ENCODE measurements at regions not wholly inside any gene's neighbourhood (a gene's known extent, or its start where the extent isn't known, plus 50 kb on each side); places are given as distances from the start of the nearest gene placed in this dataset.
A peak's percentile ranks its signal among the peaks of the same experiment; 100 is the strongest.

DNA sequence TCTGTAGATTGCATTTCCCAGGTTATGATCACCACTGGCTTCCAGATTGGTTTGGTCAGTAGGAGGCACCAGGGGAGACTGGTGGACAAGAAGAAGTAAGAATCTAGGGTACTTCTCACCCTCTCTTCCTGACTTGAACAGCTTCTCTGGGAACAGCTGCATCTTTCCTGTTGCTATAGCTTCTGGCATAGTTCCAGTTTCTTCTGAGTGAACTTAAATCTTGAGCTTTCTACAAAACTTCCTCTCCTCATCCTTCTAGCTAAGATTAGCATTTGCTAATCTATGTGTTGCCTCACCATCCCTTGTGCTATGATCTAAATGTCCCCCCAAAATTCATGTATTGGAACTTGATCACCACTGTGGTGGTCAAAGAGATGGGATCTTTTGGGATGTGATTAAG, 724.6 kb downstream of the UTRN start:
- ChIA-PET POLR2A (no interaction called here), CTCF (interaction anchor here (0.5 to 1.0 kb wide), 2 partner anchors 226 to 424 kb away, joined by 3 to 5 read pairs; no protein-coding TSS in a partner anchor)
- no peak for DNase-seq (ENCODE audit: low read depth, low spot score)
- no peaks in the 10 kb centered on the region for H3K27me3 ChIP-seq (ENCODE audit: control insufficient read depth, insufficient read depth, low read length)
- no peak overlapping the region for H3K4me3 ChIP-seq (ENCODE audit: low read depth, low read length)
- no peaks in the 10 kb centered on the region for H3K9me3 ChIP-seq (ENCODE audit: control insufficient read depth, insufficient read depth, low read length)
- TF ChIP-seq, protein P1, sequence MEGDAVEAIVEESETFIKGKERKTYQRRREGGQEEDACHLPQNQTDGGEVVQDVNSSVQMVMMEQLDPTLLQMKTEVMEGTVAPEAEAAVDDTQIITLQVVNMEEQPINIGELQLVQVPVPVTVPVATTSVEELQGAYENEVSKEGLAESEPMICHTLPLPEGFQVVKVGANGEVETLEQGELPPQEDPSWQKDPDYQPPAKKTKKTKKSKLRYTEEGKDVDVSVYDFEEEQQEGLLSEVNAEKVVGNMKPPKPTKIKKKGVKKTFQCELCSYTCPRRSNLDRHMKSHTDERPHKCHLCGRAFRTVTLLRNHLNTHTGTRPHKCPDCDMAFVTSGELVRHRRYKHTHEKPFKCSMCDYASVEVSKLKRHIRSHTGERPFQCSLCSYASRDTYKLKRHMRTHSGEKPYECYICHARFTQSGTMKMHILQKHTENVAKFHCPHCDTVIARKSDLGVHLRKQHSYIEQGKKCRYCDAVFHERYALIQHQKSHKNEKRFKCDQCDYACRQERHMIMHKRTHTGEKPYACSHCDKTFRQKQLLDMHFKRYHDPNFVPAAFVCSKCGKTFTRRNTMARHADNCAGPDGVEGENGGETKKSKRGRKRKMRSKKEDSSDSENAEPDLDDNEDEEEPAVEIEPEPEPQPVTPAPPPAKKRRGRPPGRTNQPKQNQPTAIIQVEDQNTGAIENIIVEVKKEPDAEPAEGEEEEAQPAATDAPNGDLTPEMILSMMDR (IDR thresholded peaks at IDR 0.05; ENCODE audit: low read depth, low read length) = no peak
- H3K27ac ChIP-seq (ENCODE audit: low read depth, low read length) = no peak overlapping the region

DNA sequence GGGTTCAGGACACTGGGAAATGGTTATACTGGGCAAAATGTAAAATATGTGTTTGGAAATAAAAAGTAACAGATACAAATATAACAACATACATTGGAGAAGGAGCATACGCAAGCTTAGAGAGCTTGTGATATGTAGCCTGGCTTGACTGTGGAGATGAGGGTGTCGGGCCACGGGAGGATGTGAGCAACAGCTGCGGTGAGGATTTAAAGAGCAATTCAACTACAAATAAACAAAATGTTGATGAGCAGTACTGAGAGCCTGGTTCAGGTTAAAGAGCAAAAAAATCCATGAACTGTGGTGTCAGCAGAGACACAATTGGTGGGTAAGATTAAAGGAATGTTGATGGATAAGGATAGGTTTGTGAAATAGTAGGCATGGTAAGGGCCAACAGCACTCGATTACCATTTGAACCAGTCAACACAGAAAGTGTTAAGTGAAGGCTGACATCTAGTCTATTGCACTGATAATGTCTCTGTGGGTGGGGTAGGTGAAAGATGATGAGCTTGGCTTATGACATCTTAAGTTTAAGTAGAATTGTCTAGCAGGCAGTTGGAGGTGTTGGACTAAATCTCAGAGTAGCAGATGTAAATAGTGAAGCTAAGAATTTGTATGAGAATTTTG, 723.2 kb downstream of the EPM2A start:
- ChIA-PET POLR2A (no interaction called here), CTCF (interaction anchor here (0.9 kb wide), 1 partner anchor 622 kb away, joined by 3 read pairs; no protein-coding TSS in a partner anchor)
- Histone ChIP-seq H3K4me3 (ENCODE audit: low read depth, low read length) (no peak overlapping the region), H3K27me3 (ENCODE audit: control insufficient read depth, insufficient read depth, low read length) (no peaks in the 10 kb centered on the region), H3K9me3 (ENCODE audit: control insufficient read depth, insufficient read depth, low read length) (no peaks in the 10 kb centered on the region), H3K27ac (ENCODE audit: low read depth, low read length) (no peak overlapping the region)
- DNase-seq (ENCODE audit: low read depth, low spot score) = no peak
- TF ChIP-seq, protein P1 (IDR thresholded peaks at IDR 0.05; ENCODE audit: low read depth, low read length) = no peak

DNA sequence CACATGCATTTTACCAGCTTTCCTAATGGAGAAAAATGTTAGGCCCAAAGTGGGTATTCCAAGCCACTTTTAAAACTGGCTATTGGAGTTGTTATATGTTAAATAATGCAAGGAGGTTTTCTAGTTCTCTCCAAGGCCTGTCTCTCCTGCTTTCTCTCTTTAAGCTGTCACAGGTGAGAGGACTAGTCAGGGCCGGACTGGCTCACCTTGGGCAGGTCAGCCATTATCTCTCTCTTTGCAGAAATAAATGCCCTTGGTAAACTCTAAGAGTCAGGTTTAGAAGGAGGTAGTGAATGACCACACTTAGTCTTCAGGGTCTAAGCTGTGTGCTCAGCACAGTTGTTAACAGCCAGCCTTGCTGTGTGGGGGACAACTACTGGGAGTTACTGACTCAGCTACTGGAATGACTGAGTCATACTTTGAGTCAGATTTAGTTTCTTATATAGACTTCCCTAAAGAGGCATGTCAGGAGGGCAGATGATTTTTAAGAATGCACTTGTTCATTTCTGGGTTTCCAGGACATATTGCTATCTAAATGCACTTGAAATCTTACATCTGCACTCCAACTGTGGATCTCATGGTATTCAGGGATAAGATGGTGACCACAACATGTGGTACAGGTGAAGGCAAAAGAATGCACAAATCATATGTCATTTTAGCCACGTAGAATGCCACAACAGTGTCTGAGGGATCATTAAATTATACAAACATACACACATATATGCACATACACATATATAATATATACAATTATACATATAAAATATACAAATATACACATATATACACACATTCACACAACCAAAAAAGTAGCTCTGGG, 719.4 kb downstream of the EPM2A start:
- Histone ChIP-seq H3K27me3 (ENCODE audit: control insufficient read depth, insufficient read depth, low read length) (no peaks in the 10 kb centered on the region), H3K4me3 (ENCODE audit: low read depth, low read length) (no peak overlapping the region), H3K27ac (ENCODE audit: low read depth, low read length) (peak overlapping the region; percentile 68), H3K9me3 (ENCODE audit: control insufficient read depth, insufficient read depth, low read length) (no peaks in the 10 kb centered on the region)
- peak; percentile 72 for DNase-seq (ENCODE audit: low read depth, low spot score)
- POLR2A ChIA-PET = interaction anchor here (0.6 kb wide), 1 partner anchor 31 kb away, joined by 3 read pairs; no protein-coding TSS in a partner anchor
- TF ChIP-seq, protein P1 (IDR thresholded peaks at IDR 0.05; ENCODE audit: low read depth, low read length) = no peak
- CTCF ChIA-PET = no interaction called here

DNA sequence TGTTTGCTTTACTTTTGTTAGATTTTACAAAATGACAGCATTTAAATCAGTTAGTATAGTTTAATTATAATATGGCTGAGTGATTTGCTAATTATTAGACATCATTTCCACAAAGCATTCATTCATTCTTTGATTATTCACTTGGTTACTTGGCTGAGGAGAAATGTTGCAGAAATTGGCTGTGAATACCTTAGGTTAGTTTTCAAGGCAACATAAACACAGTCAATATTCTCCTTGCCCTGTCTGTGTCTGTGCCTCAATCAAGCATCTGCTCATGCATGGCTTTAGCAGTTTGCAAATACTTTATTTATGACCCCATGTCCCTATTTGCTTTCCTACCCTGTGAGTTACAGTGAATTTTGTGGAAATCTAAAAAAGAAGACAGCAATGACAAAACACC, 718.3 kb downstream of the EPM2A start:
- Histone ChIP-seq H3K27ac (ENCODE audit: low read depth, low read length) (no peak overlapping the region), H3K9me3 (ENCODE audit: control insufficient read depth, insufficient read depth, low read length) (no peaks in the 10 kb centered on the region), H3K4me3 (ENCODE audit: low read depth, low read length) (no peak overlapping the region), H3K27me3 (ENCODE audit: control insufficient read depth, insufficient read depth, low read length) (no peaks in the 10 kb centered on the region)
- TF ChIP-seq, protein P1 (IDR thresholded peaks at IDR 0.05; ENCODE audit: low read depth, low read length) = no peak
- ChIA-PET POLR2A (no interaction called here), CTCF (no interaction called here)
- no peak for DNase-seq (ENCODE audit: low read depth, low spot score)

DNA sequence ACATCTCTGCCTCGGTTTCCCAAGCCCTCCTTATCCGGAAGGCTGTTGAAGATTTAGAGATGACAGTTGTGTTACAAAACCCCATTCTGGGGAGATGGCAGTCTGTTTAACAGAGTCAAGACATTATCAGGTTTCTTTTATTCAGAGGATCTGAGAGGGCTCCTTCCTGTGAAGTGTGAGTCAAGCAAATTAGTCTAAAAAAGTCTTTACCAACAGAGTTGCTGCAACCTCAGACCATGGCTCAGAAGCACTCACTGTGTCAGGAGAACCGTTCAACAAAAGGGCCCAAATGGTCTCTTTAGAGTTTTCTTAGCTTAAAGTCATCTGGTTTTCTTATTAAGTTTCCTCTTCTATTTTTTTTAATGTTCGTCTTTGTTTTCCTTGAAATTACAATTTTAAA, 717.8 kb downstream of the EPM2A start:
- CTCF ChIA-PET = interaction anchor here (1.0 kb wide), 1 partner anchor 10 kb away, joined by 3 read pairs; no protein-coding TSS in a partner anchor
- POLR2A ChIA-PET = no interaction called here
- Histone ChIP-seq H3K27ac (ENCODE audit: low read depth, low read length) (no peak overlapping the region), H3K4me3 (ENCODE audit: low read depth, low read length) (no peak overlapping the region), H3K9me3 (ENCODE audit: control insufficient read depth, insufficient read depth, low read length) (no peaks in the 10 kb centered on the region), H3K27me3 (ENCODE audit: control insufficient read depth, insufficient read depth, low read length) (no peaks in the 10 kb centered on the region)
- DNase-seq (ENCODE audit: low read depth, low spot score) = no peak
- TF ChIP-seq, protein P1 (IDR thresholded peaks at IDR 0.05; ENCODE audit: low read depth, low read length) = no peak

Data from AG04450 (cell line).